H1 (cell line): ENCODE measurements at regions not wholly inside any gene's neighbourhood (a gene's known extent, or its start where the extent isn't known, plus 50 kb on each side); places are given as distances from the start of the nearest gene placed in this dataset.

Experiments used
- BACH1 ChIP-seq: IDR thresholded peaks from 2 replicates; pipeline ENCODE4 v1.6.1; 2012; ENCODE audit warnings: low read length, improper control_type of control experiment
- CBX5 ChIP-seq: fragments of 300-800, 300-1000 bp; sonication (generic); IDR thresholded peaks from 2 replicates; pipeline ENCODE4 v1.7.1; 2016; ENCODE audit warnings: antibody characterized with exemption, low read length, low read depth
- CREB1 ChIP-seq: IDR thresholded peaks from 2 replicates; pipeline ENCODE4 v1.6.1; 2012; ENCODE audit warnings: inconsistent platforms
- FOSL1 ChIP-seq: IDR thresholded peaks from 2 replicates; pipeline ENCODE4 v1.6.1; 2011; ENCODE audit warnings: mild to moderate bottlenecking, low read depth, low read length, moderate library complexity; ENCODE audit not compliant: insufficient read depth
- GABPA ChIP-seq: IDR thresholded peaks from 2 replicates; pipeline ENCODE4 v1.6.1; 2011; ENCODE audit warnings: mild to moderate bottlenecking, low read length, moderate library complexity, borderline replicate concordance; ENCODE audit not compliant: insufficient read depth
- MAX ChIP-seq: IDR thresholded peaks from 2 replicates; pipeline ENCODE4 v1.6.1; 2012; ENCODE audit warnings: inconsistent platforms
- POLR2A ChIP-seq, 2 experiments: IDR thresholded peaks; 1 replicate in 1 of 2; 2 replicates in 1 of 2; pipeline ENCODE4 v1.6.1; 2011; ENCODE audit warnings: low read depth in 2 of 2, low read length in 2 of 2, mild to moderate bottlenecking in 2 of 2; ENCODE audit errors: control extremely low read depth in 1 of 2
- POLR2AphosphoS5 ChIP-seq: IDR thresholded peaks from 2 replicates; pipeline ENCODE4 v1.6.1; 2011; ENCODE audit warnings: low read depth, low read length
- RBBP5 ChIP-seq: IDR thresholded peaks from 2 replicates; pipeline ENCODE4 v1.7.1; 2012; ENCODE audit warnings: low read depth, mild to moderate bottlenecking, inconsistent platforms, low read length, moderate library complexity, borderline replicate concordance
- SP1 ChIP-seq: IDR thresholded peaks from 2 replicates; pipeline ENCODE4 v1.6.1; 2011; ENCODE audit warnings: low read depth, low read length
- TAF1 ChIP-seq: IDR thresholded peaks from 2 replicates; pipeline ENCODE4 v1.6.1; 2011; ENCODE audit warnings: mild to moderate bottlenecking, low read depth, low read length
- TCF12 ChIP-seq: IDR thresholded peaks from 2 replicates; pipeline ENCODE4 v1.6.1; 2011; ENCODE audit warnings: low read depth, mild to moderate bottlenecking, low read length
- TF ChIP-seq, protein P1 (sequence below), 3 experiments: IDR thresholded peaks; 1 replicate in 2 of 3; 2 replicates in 1 of 3; pipeline versions ENCODE4 v1.5.1 to v1.6.1; 2011; ENCODE audit warnings: low read length in 3 of 3, mild to moderate bottlenecking in 3 of 3, inconsistent platforms in 2 of 3, low read depth in 1 of 3, moderate library complexity in 1 of 3; ENCODE audit not compliant: insufficient read depth in 1 of 3; ENCODE audit errors: control extremely low read depth in 1 of 3

- TF ChIP-seq TAF1 (no peak), MAX (no peak), CREB1 (no peak), TCF12 (no peak), GABPA (no peak), POLR2A (IDR thresholded peaks at IDR 0.05; ENCODE audit: control extremely low read depth in 1 of 2, low read depth in 2 of 2, low read length in 2 of 2) (no peak), RBBP5 (no peak), SP1 (no peak), FOSL1 (no peak), CBX5 (no peak), BACH1 (no peak), POLR2AphosphoS5 (no peak)
- TF ChIP-seq, protein P1, sequence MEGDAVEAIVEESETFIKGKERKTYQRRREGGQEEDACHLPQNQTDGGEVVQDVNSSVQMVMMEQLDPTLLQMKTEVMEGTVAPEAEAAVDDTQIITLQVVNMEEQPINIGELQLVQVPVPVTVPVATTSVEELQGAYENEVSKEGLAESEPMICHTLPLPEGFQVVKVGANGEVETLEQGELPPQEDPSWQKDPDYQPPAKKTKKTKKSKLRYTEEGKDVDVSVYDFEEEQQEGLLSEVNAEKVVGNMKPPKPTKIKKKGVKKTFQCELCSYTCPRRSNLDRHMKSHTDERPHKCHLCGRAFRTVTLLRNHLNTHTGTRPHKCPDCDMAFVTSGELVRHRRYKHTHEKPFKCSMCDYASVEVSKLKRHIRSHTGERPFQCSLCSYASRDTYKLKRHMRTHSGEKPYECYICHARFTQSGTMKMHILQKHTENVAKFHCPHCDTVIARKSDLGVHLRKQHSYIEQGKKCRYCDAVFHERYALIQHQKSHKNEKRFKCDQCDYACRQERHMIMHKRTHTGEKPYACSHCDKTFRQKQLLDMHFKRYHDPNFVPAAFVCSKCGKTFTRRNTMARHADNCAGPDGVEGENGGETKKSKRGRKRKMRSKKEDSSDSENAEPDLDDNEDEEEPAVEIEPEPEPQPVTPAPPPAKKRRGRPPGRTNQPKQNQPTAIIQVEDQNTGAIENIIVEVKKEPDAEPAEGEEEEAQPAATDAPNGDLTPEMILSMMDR (IDR thresholded peaks at IDR 0.05; ENCODE audit: control extremely low read depth in 1 of 3, insufficient read depth in 1 of 3, low read depth in 1 of 3, low read length in 3 of 3) = no peak
These were observed 439.5 kb upstream of the LRRC7 start for GRCh38 chr1:69128204-69128603.
